H1 (cell line): ENCODE measurements at regions not wholly inside any gene's neighbourhood (a gene's known extent, or its start where the extent isn't known, plus 50 kb on each side); places are given as distances from the start of the nearest gene placed in this dataset.

Source experiments
- CTCF ChIA-PET: fragments of 300-600 bp; sonication (Branson Sonifier 250); formaldehyde crosslinking; loops from one replicate; lab custom pipeline; 2021; ENCODE audit not compliant: partially characterized antibody; lab: Charles Lee
- POLR2A ChIA-PET: fragments of 300-600 bp; sonication (Branson Sonifier 250); formaldehyde crosslinking; loops from one replicate; lab custom pipeline; 2021; ENCODE audit warnings: inconsistent platforms; ENCODE audit not compliant: partially characterized antibody; lab: Charles Lee
- DNase-seq, 2 experiments: peaks; one replicate each; pipeline versions ENCODE4 v3.0.0 to v3.0.0-alpha.2; 2010 to 2022; ENCODE audit warnings: low spot score in 2 of 2, low read depth in 1 of 2, mixed read lengths in 1 of 2
- FAIRE-seq: peaks from 2 replicates; lab custom pipeline; 2011; peaks lifted over from hg19 to GRCh38; lab: Jason Lieb, UNC
- H2AFZ ChIP-seq: 2 replicates; pipeline ENCODE4 v1.8.1; 2012; ENCODE audit warnings: low read length, inconsistent platforms
- H2AK5ac ChIP-seq: 2 replicates; pipeline ENCODE4 v1.6.1; 2013; ENCODE audit warnings: low read depth, low read length
- H2BK120ac ChIP-seq: replicated peaks from 2 replicates; pipeline ENCODE3; 2013; ENCODE audit warnings: low read depth, low read length, inconsistent platforms
- H2BK12ac ChIP-seq: 2 replicates; pipeline ENCODE4 v1.6.1; 2013; ENCODE audit warnings: low read depth, low read length
- H2BK15ac ChIP-seq: 2 replicates; pipeline ENCODE4 v1.6.1; 2013; ENCODE audit warnings: low read length
- H2BK20ac ChIP-seq: 2 replicates; pipeline ENCODE4 v1.6.1; 2013; ENCODE audit warnings: low read length
- H2BK5ac ChIP-seq: 2 replicates; pipeline ENCODE4 v1.6.1; 2013; ENCODE audit warnings: low read depth, low read length
- H3K14ac ChIP-seq: 2 replicates; pipeline ENCODE4 v1.6.1; 2013; ENCODE audit warnings: inconsistent platforms; ENCODE audit not compliant: insufficient read length
- H3K18ac ChIP-seq: 2 replicates; pipeline ENCODE4 v1.6.1; 2013; ENCODE audit warnings: low read length; ENCODE audit errors: extremely low read depth
- H3K23ac ChIP-seq: 2 replicates; pipeline ENCODE4 v1.6.1; 2013; ENCODE audit warnings: inconsistent platforms; ENCODE audit not compliant: insufficient read length
- H3K23me2 ChIP-seq: 2 replicates; pipeline ENCODE4 v1.6.1; 2013; ENCODE audit warnings: low read depth, low read length
- H3K27ac ChIP-seq: 2 replicates; pipeline ENCODE4 v1.6.1; 2011; ENCODE audit warnings: low read depth, low read length, inconsistent platforms
- H3K27me3 ChIP-seq, 4 experiments: replicated peaks in 1 of 4; 1 replicate in 1 of 4; 2 replicates in 3 of 4; pipeline versions ENCODE4 v1.6.1 to v1.8.1; 2011 to 2013; ENCODE audit warnings: low read length in 3 of 4, mild to moderate bottlenecking in 3 of 4, inconsistent platforms in 2 of 4, mixed read lengths in 2 of 4, moderate library complexity in 1 of 4; ENCODE audit not compliant: control insufficient read depth in 3 of 4, insufficient read depth in 3 of 4; ENCODE audit errors: extremely low read depth in 1 of 4
- H3K36me3 ChIP-seq, 4 experiments: 2 replicates each; pipeline versions ENCODE4 v1.6.1 to v1.8.1; 2011 to 2013; ENCODE audit warnings: mild to moderate bottlenecking in 4 of 4, low read length in 3 of 4, moderate library complexity in 2 of 4, control low read depth in 1 of 4, inconsistent platforms in 1 of 4; ENCODE audit not compliant: insufficient read depth in 4 of 4, control insufficient read depth in 2 of 4
- H3K4ac ChIP-seq: replicated peaks from 2 replicates; pipeline ENCODE3; 2013; ENCODE audit warnings: low read length, low read depth, mixed read lengths, inconsistent platforms; ENCODE audit not compliant: insufficient read length
- H3K4me1 ChIP-seq, 4 experiments: replicated peaks in 1 of 4; 1 replicate in 1 of 4; 2 replicates in 3 of 4; pipeline versions ENCODE4 v1.6.1 to v1.8.1; 2011 to 2013; ENCODE audit warnings: low read length in 3 of 4, inconsistent platforms in 2 of 4, mixed read lengths in 1 of 4; ENCODE audit not compliant: insufficient read depth in 4 of 4, control insufficient read depth in 3 of 4
- H3K4me2 ChIP-seq, 2 experiments: 2 replicates each; pipeline versions ENCODE4 v1.6.1 to v1.8.1; 2011 to 2013; ENCODE audit warnings: low read depth in 2 of 2, low read length in 2 of 2, control low read depth in 1 of 2, inconsistent platforms in 1 of 2, mild to moderate bottlenecking in 1 of 2; ENCODE audit not compliant: insufficient read depth in 1 of 2
- H3K4me3 ChIP-seq, 4 experiments: fragments of 200-600, 300-600 bp in 1 of 4; sonication (generic), shearing (Covaris generic), sonication (Bioruptor Twin) in 1 of 4; 2 replicates each; pipeline versions ENCODE4 v1.5.1 to v1.8.1; 2011 to 2016; ENCODE audit warnings: low read length in 4 of 4, low read depth in 3 of 4, control low read depth in 2 of 4, inconsistent platforms in 2 of 4, mild to moderate bottlenecking in 2 of 4, mixed read lengths in 1 of 4, moderate library complexity in 1 of 4; ENCODE audit not compliant: insufficient read depth in 2 of 4; ENCODE audit errors: extremely low read depth in 1 of 4
- H3K56ac ChIP-seq: replicated peaks from 2 replicates; pipeline ENCODE3; 2013; ENCODE audit warnings: low read depth, mild to moderate bottlenecking, mixed read lengths, low read length, inconsistent platforms; ENCODE audit not compliant: insufficient read length
- H3K79me1 ChIP-seq: 2 replicates; pipeline ENCODE4 v1.6.1; 2013; ENCODE audit warnings: low read depth, low read length, control low read depth
- H3K79me2 ChIP-seq, 2 experiments: 2 replicates each; pipeline versions ENCODE4 v1.6.1 to v1.8.1; 2012 to 2013; ENCODE audit warnings: low read length in 2 of 2, mild to moderate bottlenecking in 2 of 2, inconsistent platforms in 1 of 2; ENCODE audit not compliant: insufficient read depth in 2 of 2, control insufficient read depth in 1 of 2
- H3K9ac ChIP-seq, 4 experiments: replicated peaks in 1 of 4; 1 replicate in 1 of 4; 2 replicates in 3 of 4; pipeline versions ENCODE4 v1.6.1 to v1.8.1; 2011 to 2013; ENCODE audit warnings: low read depth in 3 of 4, low read length in 3 of 4, control low read depth in 2 of 4, mild to moderate bottlenecking in 2 of 4, moderate library complexity in 2 of 4, inconsistent platforms in 1 of 4; ENCODE audit errors: extremely low read depth in 1 of 4
- H3K9me3 ChIP-seq, 2 experiments: 2 replicates each; pipeline versions ENCODE4 v1.6.1 to v1.8.1; 2012 to 2013; ENCODE audit warnings: mild to moderate bottlenecking in 2 of 2, moderate library complexity in 2 of 2, control low read depth in 1 of 2, inconsistent platforms in 1 of 2, low read depth in 1 of 2, low read length in 1 of 2, mixed read lengths in 1 of 2; ENCODE audit not compliant: insufficient read depth in 2 of 2
- H4K20me1 ChIP-seq, 2 experiments: replicated peaks in 1 of 2; 2 replicates each; pipeline versions ENCODE3 to v1.8.1; 2011 to 2013; ENCODE audit warnings: inconsistent platforms in 2 of 2, low read length in 2 of 2, mild to moderate bottlenecking in 1 of 2; ENCODE audit not compliant: insufficient read depth in 2 of 2, control insufficient read depth in 1 of 2
- H4K5ac ChIP-seq: 2 replicates; pipeline ENCODE4 v1.6.1; 2013; ENCODE audit warnings: low read length, low read depth, mixed read lengths, inconsistent platforms; ENCODE audit not compliant: insufficient read length
- H4K8ac ChIP-seq: 2 replicates; pipeline ENCODE4 v1.8.0; 2013; ENCODE audit warnings: mild to moderate bottlenecking, moderate library complexity, low read length, inconsistent platforms; ENCODE audit not compliant: insufficient read depth; ENCODE audit errors: extremely low read depth
- H4K91ac ChIP-seq: replicated peaks from 2 replicates; pipeline ENCODE3; 2013; ENCODE audit warnings: low read length, mixed read lengths, inconsistent platforms; ENCODE audit not compliant: insufficient read length
- CBX8 ChIP-seq: fragments of 300-800, 300-1000 bp; sonication (generic); IDR thresholded peaks from 2 replicates; pipeline ENCODE4 v1.7.1; 2016; ENCODE audit warnings: low read depth, low read length, borderline replicate concordance
- HDAC2 ChIP-seq, 2 experiments: fragments of 300-600 bp in 1 of 2; sonication (generic) in 1 of 2; IDR thresholded peaks; 2 replicates each; pipeline ENCODE4 v1.6.1; 2011 to 2012; ENCODE audit warnings: low read depth in 2 of 2, low read length in 2 of 2, mild to moderate bottlenecking in 2 of 2, moderate library complexity in 2 of 2, borderline replicate concordance in 1 of 2, inconsistent platforms in 1 of 2
- JUND ChIP-seq: IDR thresholded peaks from 2 replicates; pipeline ENCODE4 v1.6.1; 2011; ENCODE audit warnings: mild to moderate bottlenecking, improper control_type of control experiment, low read length
- RBBP5 ChIP-seq: IDR thresholded peaks from 2 replicates; pipeline ENCODE4 v1.7.1; 2012; ENCODE audit warnings: low read depth, mild to moderate bottlenecking, inconsistent platforms, low read length, moderate library complexity, borderline replicate concordance
- RXRA ChIP-seq: IDR thresholded peaks from 2 replicates; pipeline ENCODE4 v1.6.1; 2011; ENCODE audit warnings: low read depth, mild to moderate bottlenecking, low read length, moderate library complexity; ENCODE audit not compliant: insufficient read depth
- SP2 ChIP-seq: IDR thresholded peaks from 2 replicates; pipeline ENCODE4 v1.6.1; 2012; ENCODE audit warnings: mild to moderate bottlenecking, low read length, inconsistent platforms
- WGBS, 2 experiments: shearing (Covaris generic) in 1 of 2; methylation state at CpG; one replicate each; pipeline versions ENCODE4 v1.1.6 to v1.1.7; 2013 to 2015; ENCODE audit warnings: low lambda C conversion rate in 2 of 2, mixed read lengths in 2 of 2, inconsistent platforms in 1 of 2, low coverage in 1 of 2, missing lambda C conversion rate in 1 of 2; ENCODE audit not compliant: insufficient replicate concordance in 2 of 2, insufficient coverage in 1 of 2, insufficient read length in 1 of 2; ENCODE audit errors: extremely low coverage in 1 of 2, missing lambda C conversion rate in 1 of 2; 5-methylcytosine and 5-hydroxymethylcytosine counted together

DNA sequence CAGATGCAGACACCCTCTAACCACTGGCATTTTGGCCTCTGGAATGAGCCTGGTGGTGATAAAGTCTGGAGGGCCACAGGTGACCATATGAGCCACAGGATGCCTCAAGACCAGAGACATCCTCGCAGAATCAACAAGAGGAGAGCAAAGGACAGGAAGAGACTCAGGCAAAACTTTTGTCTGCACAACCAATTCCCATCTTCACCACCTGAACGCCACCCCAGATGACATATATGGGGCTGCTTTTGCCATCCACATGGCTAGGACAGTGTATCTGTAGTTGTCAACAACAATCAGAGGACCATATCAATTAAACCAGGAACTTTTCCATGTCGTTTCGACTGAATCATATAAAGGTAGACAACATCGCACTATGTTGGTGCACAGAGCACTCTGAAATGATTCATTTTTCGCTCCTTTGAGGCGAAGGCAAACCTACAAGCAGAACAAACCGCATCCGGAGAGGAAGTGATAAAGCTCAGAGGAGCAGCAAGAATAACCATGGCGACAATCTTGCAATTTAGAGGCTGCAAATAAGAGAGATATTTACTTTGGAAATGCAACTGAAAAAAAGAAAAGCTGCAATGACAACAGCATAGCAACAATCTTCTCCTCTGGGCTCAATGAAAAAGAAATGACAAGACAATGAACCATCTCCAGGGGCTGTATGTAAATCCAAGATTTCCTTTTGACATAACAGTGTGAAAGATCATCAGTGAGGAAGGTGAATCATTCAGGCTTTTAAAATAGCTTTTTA, 204.5 kb downstream of the ARL4C start:
- Histone ChIP-seq H3K23me2 (no peaks in the 10 kb centered on the region), H4K8ac (no peak overlapping the region), H3K36me3 (no peaks in the 10 kb centered on the region), H3K4me2 (no peak overlapping the region), H3K27ac (no peak overlapping the region), H3K4ac (no peak overlapping the region), H4K5ac (no peak overlapping the region), H3K23ac (no peak overlapping the region), H3K9me3 (no peaks in the 10 kb centered on the region), H3K79me2 (no peaks in the 10 kb centered on the region), H2BK120ac (no peak overlapping the region), H3K27me3 (no peaks in the 10 kb centered on the region), H2AK5ac (no peak overlapping the region), H3K9ac (no peak overlapping the region), H3K79me1 (no peaks in the 10 kb centered on the region), H3K56ac (no peak overlapping the region), H4K20me1 (no peaks in the 10 kb centered on the region), H2BK12ac (no peak overlapping the region), H2BK20ac (no peak overlapping the region), H3K18ac (no peak overlapping the region), H2AFZ (no peak overlapping the region), H3K14ac (no peak overlapping the region), H4K91ac (no peak overlapping the region), H2BK15ac (no peak overlapping the region), H3K4me3 (no peak overlapping the region), H3K4me1 (peaks cover 0 to 2% (median 1%) of the 10 kb centered on the region in 4 experiments; a peak in 4 of 7 replicates), H2BK5ac (no peak overlapping the region)
- DNase-seq (no peak), FAIRE-seq (no peak)
- WGBS, 2 experiments = 95% methylated on average over 10 of the region's 10 CpGs; no CpG with 5 or more reads in 1 of the 2 experiments
- ChIA-PET CTCF (interaction anchor here (0.8 to 1.7 kb wide), 6 partner anchors 22 to 253 kb away, joined by 3 to 4 read pairs (median 4); no protein-coding TSS in a partner anchor), POLR2A (no interaction called here)
- TF ChIP-seq RXRA = no peak
- TF ChIP-seq CBX8 = no peak
- no peak for TF ChIP-seq RBBP5
- TF ChIP-seq SP2 = no peak
- TF ChIP-seq HDAC2 (IDR thresholded peaks at IDR 0.05; ENCODE audit: borderline replicate concordance in 1 of 2, low read depth in 2 of 2, low read length in 2 of 2) = no peak
- no peak for TF ChIP-seq JUND
